ENCODE measurements at regions not wholly inside any gene's neighbourhood (a gene's known extent, or its start where the extent isn't known, plus 50 kb on each side); places are given as distances from the start of the nearest gene placed in this dataset.

GRCh38 chr18:65221736-65222135 lies 529.1 kb upstream of the CDH7 start:
- Histone ChIP-seq H3K9me3 (ENCODE audit: control insufficient read depth, low read depth, low read length) (no peaks in the 10 kb centered on the region), H2BK12ac (ENCODE audit: insufficient read length, low read depth, low read length) (no peak overlapping the region), H3K23me2 (ENCODE audit: insufficient read length, low read depth, low read length, poor library complexity, severe bottlenecking) (no peaks in the 10 kb centered on the region), H3K9ac (ENCODE audit: extremely low read depth, insufficient read length, low read length) (no peak overlapping the region), H3K79me2 (ENCODE audit: insufficient read depth, low read length) (no peaks in the 10 kb centered on the region), H2AFZ (ENCODE audit: low read length) (no peak overlapping the region), H2AK5ac (ENCODE audit: insufficient read length, low read length) (no peak overlapping the region), H3K79me1 (ENCODE audit: insufficient read depth, low read depth, low read length, poor library complexity, severe bottlenecking) (no peaks in the 10 kb centered on the region), H2BK120ac (ENCODE audit: low read depth, low read length, poor library complexity, severe bottlenecking) (no peak overlapping the region), H3T11ph (ENCODE audit: low read length) (no peak overlapping the region), H2BK15ac (ENCODE audit: low read depth, low read length) (no peak overlapping the region), H3K14ac (ENCODE audit: insufficient read depth, low read length) (no peak overlapping the region), H2BK5ac (ENCODE audit: insufficient read length, low read length) (no peak overlapping the region), H3K56ac (ENCODE audit: insufficient read length, low read depth, low read length) (no peak overlapping the region), H3K23ac (ENCODE audit: insufficient read length, low read depth, low read length) (no peak overlapping the region), H4K8ac (replicated peaks; ENCODE audit: insufficient read length, low read depth, low read length) (no peak overlapping the region), H3K4me1 (ENCODE audit: insufficient read depth, low read length) (no peaks in the 10 kb centered on the region), H2BK20ac (ENCODE audit: low read depth, low read length, poor library complexity, severe bottlenecking) (no peak overlapping the region), H4K5ac (ENCODE audit: insufficient read length, low read depth, low read length) (no peak overlapping the region), H3K4ac (ENCODE audit: low read depth, low read length) (no peak overlapping the region), H3K27ac (ENCODE audit: insufficient read length, low read depth, low read length) (no peak overlapping the region), H3K4me2 (ENCODE audit: insufficient read depth, insufficient read length, low read length) (no peak overlapping the region), H3K18ac (ENCODE audit: insufficient read length, low read depth, low read length) (no peak overlapping the region), H4K91ac (ENCODE audit: insufficient read length, low read depth, low read length) (no peak overlapping the region), H4K20me1 (ENCODE audit: control insufficient read depth, insufficient read depth, insufficient read length) (no peaks in the 10 kb centered on the region), H3K27me3 (ENCODE audit: insufficient read depth, low read length) (no peaks in the 10 kb centered on the region)
- Mint-ChIP-seq H3K27me3 (ENCODE audit: low read depth) (no peaks in the 10 kb centered on the region; the same call in 1 of the 2 replicates), H3K36me3 (ENCODE audit: insufficient read depth in 1 of 3, low read depth in 3 of 3) (no peaks in the 10 kb centered on the region), H3K9me3 (no peaks in the 10 kb centered on the region), H3K27ac (no peak overlapping the region), H3K4me3 (no peak overlapping the region), H3K4me1 (peaks cover 0 to 4% of the 10 kb centered on the region in 2 experiments; a peak in 1 of 4 replicates)
- TF ChIP-seq CTCF (conservative IDR thresholded peaks at IDR 0.05): no peak
- WGBS (ENCODE audit: extremely low coverage, insufficient read length, low lambda C conversion rate): no CpG with 5 or more reads among the region's 1 CpG
- no peak for DNase-seq
